GM21723 (cell line): ENCODE measurements at regions not wholly inside any gene's neighbourhood (a gene's known extent, or its start where the extent isn't known, plus 50 kb on each side); places are given as distances from the start of the nearest gene placed in this dataset.
"Not testable (repeated sequence)": the region's sequence is repeated elsewhere in the genome, so short reads cannot be mapped to it uniquely, and the experiment has no call there.

Source experiments
- ATAC-seq: cut with Tn5 transposase; IDR thresholded peaks from one replicate; pipeline ENCODE4 v1.9.1; 2021; ENCODE audit warnings: mild to moderate bottlenecking, moderate library complexity; ENCODE audit not compliant: unreplicated experiment

GRCh38 chr10:9009505-9009904 lies 955.0 kb downstream of the GATA3 start:
- no peak for ATAC-seq

- no peak for ATAC-seq
These were observed 955.6 kb downstream of the GATA3 start for GRCh38 chr10:9010093-9010492.

- ATAC-seq = no peak
These were observed 956.6 kb downstream of the GATA3 start for GRCh38 chr10:9010931-9011670.

- no peak for ATAC-seq
These were observed 957.8 kb downstream of the GATA3 start for GRCh38 chr10:9012312-9012711.

GRCh38 chr10:9015005-9015404 lies 960.5 kb downstream of the GATA3 start:
- ATAC-seq = no peak

GRCh38 chr10:9015447-9015846 lies 961.0 kb downstream of the GATA3 start:
- no peak for ATAC-seq

GRCh38 chr10:9016930-9017329 lies 962.4 kb downstream of the GATA3 start:
- ATAC-seq = no peak

DNA sequence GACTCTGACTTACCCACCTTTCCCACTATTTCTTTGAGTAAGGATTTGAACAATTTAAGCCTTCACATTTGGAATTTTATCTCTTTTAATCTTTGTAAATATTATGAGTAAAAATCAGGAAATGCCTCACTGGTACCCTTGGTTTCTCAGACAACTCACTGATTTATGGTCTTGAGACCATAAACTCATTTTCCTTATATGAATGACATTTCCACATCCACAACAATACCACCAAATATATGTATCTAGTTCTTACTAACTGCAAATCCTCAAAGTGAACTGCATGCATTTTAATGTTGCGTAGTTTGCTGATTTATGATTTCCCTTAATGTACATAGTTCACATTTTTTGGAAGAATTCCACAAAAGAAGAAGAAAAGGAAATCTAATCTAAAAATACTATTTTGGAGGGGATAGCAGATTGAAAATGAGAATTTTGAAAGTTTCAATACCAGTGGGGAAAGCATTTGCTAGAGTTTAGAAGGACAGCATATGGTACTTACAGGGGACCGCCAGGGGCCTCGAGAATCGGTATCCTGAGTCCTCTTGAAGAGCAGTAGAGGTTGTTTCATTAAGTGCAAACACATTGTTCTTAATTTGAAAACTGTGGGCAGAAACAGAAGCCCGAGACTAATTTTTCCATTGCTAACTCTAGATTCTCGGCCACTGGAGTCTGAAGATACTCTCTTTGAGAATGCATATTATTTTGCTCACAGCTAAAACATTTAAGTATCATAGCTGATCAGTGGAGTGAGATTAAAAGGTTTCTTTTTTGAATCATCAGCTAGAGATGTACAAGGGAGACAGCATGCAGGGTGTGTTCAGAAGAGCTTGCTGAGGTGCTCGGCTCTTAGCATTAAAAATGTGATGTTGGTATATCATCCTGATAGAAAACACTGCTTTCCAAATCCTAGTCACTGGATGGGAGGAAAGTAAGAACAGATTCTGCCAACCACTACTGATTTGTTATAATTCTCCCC lies 964.0 kb downstream of the GATA3 start:
- no peak for ATAC-seq

- ATAC-seq = no peak
These were observed 968.7 kb downstream of the GATA3 start for GRCh38 chr10:9023206-9023605.

- ATAC-seq = no peak
These were observed 969.7 kb downstream of the GATA3 start for GRCh38 chr10:9024210-9024609.

- ATAC-seq = no peak
These were observed 973.7 kb downstream of the GATA3 start for GRCh38 chr10:9028231-9028630.

DNA sequence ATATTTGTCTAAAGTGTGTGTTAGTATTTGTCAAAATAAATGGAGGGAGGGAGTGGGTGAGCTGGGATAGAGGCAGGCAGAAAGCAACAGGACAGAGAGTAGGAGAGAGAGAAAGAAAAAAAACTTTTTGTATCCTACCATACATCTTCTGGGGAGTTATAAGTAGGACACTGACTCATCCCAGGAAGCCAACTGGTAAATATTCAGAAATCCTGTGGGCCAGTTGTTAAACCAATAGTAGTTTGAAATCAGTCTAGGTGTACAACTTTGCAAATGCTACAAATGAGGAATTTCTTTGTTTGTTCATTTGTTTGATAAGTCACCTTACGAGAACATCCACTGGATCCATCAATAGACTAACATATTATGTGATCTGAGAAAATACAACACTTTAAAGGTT lies 980.9 kb downstream of the GATA3 start:
- no peak for ATAC-seq

DNA sequence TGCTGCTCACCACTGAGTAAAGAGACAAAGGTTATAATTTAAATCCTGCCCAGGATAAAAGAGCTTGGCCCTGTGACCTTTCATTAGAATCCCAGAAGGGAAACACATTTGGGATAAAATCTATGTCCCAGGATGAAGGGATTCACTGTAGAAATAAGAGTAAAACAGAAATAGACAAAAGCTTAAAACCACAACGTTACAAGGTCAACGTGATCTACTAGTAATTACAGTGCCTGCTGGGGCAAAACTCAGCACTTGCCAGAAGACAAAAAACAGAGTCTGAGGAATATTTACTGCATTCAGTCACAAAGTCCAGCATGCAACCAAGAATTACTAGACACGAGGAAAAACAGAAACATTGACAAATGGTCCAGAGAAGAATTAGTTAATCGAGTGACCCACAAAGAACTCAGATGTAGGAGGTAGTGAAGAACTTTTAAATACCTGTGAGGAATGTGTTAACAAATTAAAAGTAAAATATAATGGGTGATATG lies 982.3 kb downstream of the GATA3 start:
- ATAC-seq = no peak

DNA sequence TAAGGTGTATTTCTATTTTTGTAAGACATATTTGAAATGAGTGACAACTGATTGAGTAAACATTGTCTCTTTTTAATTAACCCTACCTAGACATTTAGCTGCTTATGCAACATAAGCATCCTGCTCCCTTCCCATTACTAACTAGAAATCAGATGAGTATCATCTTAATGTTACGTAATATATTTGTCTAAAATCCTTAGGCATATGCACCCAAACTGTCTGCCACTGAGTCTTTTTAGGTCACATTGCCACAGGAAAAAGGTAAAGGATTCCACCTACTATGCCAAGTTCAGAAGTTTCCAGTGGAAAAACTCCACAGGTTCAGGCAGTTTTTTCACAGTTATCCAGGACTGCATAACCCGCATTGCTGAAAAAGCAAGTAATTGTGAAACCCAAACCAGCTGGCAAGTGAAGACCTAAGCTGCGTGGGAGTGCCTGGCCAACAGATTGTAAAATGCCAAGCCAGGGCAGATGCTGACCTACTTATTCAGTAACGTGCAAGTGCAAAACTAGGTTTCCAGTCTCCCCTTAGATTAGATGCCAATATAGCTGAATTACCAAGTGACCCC lies 983.7 kb downstream of the GATA3 start:
- no peak for ATAC-seq

DNA sequence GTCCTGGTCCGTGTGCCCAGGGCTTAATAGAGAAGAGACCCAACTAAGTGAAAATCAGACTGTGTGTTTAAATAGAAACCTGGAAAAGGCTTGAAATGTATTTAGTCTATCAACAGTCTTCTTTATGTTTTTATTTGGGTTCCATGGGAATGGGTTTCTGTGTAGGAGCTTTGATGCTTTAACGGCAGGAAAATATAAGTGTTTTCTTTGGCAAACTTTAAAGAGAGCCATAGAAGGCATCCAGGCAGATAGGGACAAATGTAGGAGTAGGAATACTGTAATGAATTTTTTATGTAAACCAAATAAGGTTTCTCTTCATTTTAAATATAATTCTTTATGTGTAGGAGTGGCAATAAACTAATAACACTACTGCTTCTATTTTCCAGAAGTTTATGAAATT lies 989.0 kb downstream of the GATA3 start:
- ATAC-seq = no peak

DNA sequence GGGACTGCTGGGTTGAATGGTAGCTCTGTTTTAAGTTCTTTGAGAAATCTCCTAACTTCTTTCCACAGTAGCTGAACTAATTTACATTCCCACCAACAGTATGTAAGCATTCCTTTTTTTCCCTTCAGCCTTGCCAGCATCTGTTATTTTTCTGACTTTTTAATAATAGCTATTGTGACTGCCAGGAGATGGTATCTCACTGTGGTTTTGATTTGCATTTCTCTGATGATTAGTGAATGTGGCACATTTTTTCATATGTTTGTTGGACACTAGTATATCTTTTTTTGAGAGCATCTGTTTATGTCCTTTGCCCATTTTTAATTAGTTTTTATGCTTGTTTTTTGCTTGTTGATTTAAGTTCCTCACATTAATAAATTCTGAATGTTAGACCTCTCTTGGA lies 990.8 kb downstream of the GATA3 start:
- ATAC-seq = no peak

DNA sequence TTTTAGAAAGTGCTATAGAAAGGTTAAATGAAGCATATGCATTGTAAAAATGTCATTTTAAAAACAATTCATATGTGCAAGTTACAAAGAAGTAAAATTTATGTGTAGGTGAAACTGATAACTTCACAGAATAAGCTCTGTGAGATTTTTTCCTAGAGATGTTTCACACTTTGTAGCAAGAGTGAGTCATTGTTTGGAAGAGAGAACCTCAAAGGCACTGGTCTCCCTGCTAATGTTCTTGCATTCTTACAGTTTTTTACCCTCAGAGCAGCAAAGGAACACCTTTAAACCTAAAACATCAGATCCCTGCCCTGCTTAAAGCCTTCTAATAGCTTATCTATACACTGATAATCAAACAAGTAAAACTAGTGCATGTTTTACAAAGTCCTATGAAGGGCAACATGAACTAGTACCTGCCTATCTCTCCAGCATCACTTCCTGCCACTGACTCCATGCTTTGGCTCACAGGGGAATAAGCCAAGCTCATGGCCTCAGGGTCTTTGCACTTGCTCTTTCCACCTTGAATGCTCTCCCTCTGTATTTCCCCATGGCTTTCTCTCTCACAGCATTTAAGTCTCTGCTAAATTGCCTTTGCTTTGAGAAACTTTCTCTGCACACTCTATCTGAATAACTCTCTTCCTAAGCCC lies 997.0 kb downstream of the GATA3 start:
- ATAC-seq = no peak

DNA sequence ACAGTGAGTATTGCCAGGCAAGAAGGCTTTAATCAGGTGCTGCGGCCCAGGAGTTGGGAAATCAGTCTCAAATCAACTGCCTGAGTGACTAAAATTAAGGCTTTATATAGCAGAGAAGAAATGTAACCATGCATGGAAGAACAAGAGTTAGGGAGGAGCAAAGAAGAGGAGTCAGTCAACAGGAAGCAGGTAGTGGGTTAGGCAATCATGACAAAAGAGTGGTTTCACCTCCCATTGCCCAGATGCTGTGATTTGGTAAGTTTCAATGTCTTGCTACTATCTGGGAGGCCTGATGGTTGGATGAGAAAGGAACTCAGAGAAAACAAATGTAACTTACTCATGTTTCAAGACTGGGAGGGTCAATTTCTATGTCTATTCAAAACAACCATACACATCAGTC lies 998.3 kb downstream of the GATA3 start:
- ATAC-seq = no peak

GRCh38 chr10:9056521-9056920 lies 1002.0 kb downstream of the GATA3 start:
- ATAC-seq = no peak

DNA sequence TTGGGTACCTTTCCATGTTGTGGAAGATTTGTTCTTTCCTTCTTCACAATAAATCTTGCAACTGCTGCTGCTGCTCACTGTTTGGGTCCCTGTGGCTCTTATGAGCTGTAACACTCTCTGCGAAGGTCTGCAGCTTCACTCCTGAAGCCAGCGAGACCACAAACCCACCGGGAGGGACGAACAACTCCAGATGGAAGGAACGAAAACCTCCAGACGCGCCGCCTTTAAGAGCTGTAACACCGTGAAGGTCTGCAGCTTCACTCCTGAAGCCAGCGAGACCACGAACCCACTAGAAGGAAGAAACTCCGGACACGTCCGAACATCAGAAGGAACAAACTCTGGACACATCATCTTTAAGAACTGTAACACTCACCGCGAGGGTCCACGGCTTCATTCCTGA lies 1002.8 kb downstream of the GATA3 start:
- ATAC-seq = not testable (repeated sequence)

GRCh38 chr10:9060314-9060713 lies 1005.8 kb downstream of the GATA3 start:
- ATAC-seq = no peak
